ENCODE measurements at regions not wholly inside any gene's neighbourhood (a gene's known extent, or its start where the extent isn't known, plus 50 kb on each side); places are given as distances from the start of the nearest gene placed in this dataset.
"Not testable (repeated sequence)": the region's sequence is repeated elsewhere in the genome, so short reads cannot be mapped to it uniquely, and the experiment has no call there.

DNA sequence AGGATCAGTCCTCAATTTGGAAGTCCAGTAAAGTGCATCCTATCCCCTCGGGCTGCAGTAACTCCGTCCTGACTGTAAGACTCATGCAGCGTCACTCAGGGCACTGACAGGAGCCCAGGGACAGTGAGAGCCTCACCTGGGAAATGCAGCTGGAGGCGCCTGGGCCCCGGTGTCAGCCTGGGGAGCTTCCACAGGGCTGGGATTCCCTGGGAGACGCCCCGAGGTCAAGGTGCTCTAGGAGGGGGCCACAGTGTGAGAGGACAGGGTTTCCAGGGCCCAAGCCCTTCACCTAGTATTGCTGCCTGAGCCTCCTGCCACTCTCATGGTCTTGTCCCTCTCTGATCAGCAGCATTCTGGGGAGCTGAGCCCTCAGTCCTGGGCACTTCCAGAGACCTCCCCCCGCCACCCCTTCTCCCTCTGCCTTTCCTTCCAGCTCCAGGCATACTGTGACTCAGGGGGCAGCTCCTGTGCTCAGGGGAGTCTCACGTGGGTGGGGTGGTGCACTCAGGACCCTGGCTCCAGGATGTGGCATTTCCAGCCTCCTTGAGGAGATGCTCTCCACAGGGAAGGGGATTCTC is 99.1 kb upstream of the IGLL5 start:
- Mint-ChIP-seq H3K4me3 (no peak overlapping the region), H3K27ac (no peak overlapping the region), H3K36me3 (ENCODE audit: low read depth) (no peaks in the 10 kb centered on the region), H3K9me3 (no peaks in the 10 kb centered on the region), H3K27me3 (no peaks in the 10 kb centered on the region), H3K4me1 (ENCODE audit: low read depth) (peaks cover 40% of the 10 kb centered on the region)

DNA sequence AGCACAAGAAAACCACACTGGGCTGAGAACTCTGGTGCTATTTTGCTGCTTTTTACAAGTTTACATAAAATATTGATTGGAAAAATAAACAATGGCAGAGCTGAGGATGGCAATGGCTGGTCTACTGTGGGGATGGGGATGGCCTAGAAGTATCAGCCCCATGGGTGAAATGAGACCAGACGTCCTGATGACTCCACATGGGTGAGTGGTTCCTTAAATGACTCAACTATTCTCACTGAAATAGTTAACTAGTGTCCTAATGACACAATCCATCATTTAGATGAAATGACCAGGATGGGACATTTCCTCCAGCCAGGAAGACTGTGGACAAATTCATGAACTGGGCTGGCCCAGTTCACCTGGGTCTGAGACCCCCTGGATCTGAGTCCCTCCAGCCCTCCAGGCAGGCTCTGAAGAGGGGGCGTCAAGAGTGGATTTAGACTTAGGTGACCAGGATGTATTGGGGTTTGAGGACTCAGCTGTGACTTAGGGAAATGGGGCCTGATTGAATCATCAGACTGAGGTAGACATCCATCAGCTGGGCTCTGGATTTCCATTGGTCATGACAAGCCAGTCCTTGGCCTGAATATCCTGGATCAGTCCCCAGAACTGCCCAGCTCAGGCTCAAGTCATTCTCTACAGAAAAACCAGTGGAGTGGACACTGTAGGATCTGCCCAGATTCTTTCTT is 98.2 kb upstream of the IGLL5 start:
- H3K4me3 Mint-ChIP-seq: no peak overlapping the region
- H3K27ac Mint-ChIP-seq: no peak overlapping the region
- no peaks in the 10 kb centered on the region for H3K36me3 Mint-ChIP-seq (ENCODE audit: low read depth)

DNA sequence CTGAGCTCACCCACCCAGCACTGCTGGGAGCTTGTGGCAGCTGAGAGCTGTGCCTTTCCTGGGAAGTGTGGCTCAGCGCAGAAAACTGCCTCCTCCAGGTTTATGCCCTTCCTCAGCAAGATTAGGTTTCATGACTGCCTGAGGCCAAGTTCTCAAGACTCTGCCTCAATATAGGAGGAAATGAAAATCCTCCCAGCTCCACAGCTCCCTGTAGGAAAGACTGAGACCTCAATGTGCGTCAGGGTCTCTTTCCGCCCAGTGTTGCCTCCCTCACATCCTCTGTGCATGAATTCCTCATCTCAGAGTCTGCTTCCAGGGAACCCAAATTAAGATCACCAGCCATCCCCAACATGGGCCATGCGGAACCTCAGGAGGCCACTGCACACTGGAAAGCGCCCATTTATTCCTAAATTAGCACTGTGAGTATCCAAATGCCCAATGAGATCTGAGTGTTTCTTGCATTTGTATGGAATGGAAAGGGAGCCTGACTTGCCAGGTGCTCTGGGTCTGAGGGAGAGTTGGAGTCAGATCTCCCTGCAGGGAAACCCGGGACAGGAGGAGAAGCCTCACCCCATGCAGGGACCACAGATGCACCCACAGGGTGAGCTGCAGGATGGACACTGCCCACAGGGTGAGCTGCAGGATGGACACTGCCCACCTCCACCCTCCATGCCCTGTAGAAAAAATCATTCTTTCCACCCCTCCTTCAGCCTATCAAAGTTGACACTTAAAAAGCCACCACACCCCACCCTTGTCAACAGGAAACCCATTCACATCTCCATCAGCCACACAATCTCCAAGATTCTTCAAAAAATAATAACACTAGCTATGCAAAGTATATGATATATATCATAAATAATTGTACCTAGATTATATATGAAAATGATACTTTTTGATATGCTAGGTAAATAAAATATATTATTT is 97.4 kb upstream of the IGLL5 start:
- Mint-ChIP-seq H3K27me3 (no peaks in the 10 kb centered on the region), H3K9me3 (no peaks in the 10 kb centered on the region), H3K4me3 (no peak overlapping the region), H3K36me3 (ENCODE audit: low read depth) (no peaks in the 10 kb centered on the region), H3K27ac (no peak overlapping the region), H3K4me1 (ENCODE audit: low read depth) (peaks cover 40% of the 10 kb centered on the region)

More for the DNA sequence above, 98.2 kb upstream of the IGLL5 start:
- Mint-ChIP-seq H3K4me1 (ENCODE audit: low read depth) (peaks cover 40% of the 10 kb centered on the region), H3K27me3 (no peaks in the 10 kb centered on the region), H3K9me3 (no peaks in the 10 kb centered on the region)

DNA sequence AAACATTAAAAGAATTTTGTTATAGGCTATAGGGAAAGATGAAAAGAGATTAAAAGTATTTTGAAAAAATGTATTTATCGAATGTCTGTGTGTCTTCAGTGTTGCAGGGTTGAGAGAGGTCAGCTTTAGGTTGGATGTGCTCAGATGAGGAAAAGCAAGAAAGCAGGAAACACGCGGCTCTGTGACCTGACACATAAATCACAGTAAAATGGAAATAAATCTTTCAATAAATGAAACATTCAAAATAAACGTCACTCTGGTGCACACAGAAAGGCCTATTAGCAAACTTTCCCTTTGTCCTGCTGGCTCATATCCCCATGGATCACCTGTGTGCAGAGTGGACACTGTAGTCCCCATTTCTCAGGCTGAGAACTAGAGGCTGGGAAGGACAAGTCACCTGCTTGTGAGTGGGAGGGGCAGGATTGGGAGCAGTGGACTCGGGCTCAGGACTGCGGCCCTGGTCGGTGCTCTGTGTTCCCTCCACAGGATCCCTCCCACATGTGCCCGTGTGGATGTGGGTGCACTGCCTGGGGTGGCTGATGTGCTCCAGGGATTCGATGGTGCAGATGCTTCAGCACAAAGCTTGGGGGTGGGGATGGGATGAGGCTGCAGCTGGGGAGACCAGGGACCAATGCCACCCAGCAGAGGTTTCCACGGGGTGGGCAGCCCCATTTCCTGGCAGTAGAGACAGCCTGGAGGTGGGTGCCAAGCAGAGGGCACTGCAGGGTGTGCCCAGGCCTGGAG is 96.0 kb upstream of the IGLL5 start:
- no peaks in the 10 kb centered on the region for H3K36me3 Mint-ChIP-seq (ENCODE audit: low read depth)
- H3K4me1 Mint-ChIP-seq (ENCODE audit: low read depth): peaks cover 40% of the 10 kb centered on the region
- no peak overlapping the region for H3K4me3 Mint-ChIP-seq
- H3K27me3 Mint-ChIP-seq: no peaks in the 10 kb centered on the region
- no peak overlapping the region for H3K27ac Mint-ChIP-seq
- no peaks in the 10 kb centered on the region for H3K9me3 Mint-ChIP-seq

DNA sequence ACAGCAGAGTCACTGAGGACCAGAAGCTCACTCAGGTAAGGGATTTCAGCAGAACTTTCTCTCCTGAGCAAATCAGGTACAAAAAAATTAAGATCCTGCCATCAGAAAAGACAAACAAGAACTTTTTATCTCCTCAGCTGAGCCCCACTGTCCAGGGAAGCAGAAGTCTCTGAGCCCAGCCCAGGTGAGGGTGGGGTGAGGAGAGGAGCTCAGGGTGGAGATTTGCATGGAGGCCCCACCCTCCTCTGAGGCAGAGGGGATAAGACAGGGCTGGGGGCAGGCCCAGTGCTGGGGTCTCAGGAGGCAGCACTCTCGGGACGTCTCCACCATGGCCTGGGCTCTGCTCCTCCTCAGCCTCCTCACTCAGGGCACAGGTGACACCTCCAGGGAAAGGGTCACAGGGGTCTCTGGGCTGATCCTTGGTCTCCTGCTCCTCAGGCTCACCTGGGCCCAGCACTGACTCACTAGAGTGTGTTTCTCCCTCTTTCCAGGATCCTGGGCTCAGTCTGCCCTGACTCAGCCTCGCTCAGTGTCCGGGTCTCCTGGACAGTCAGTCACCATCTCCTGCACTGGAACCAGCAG is 95.3 kb upstream of the IGLL5 start:
- H3K4me3 Mint-ChIP-seq; H3K9me3 Mint-ChIP-seq; H3K36me3 Mint-ChIP-seq (ENCODE audit: low read depth); H3K27me3 Mint-ChIP-seq; H3K27ac Mint-ChIP-seq: not testable (repeated sequence)
- H3K4me1 Mint-ChIP-seq (ENCODE audit: low read depth): peaks cover 40% of the 10 kb centered on the region

DNA sequence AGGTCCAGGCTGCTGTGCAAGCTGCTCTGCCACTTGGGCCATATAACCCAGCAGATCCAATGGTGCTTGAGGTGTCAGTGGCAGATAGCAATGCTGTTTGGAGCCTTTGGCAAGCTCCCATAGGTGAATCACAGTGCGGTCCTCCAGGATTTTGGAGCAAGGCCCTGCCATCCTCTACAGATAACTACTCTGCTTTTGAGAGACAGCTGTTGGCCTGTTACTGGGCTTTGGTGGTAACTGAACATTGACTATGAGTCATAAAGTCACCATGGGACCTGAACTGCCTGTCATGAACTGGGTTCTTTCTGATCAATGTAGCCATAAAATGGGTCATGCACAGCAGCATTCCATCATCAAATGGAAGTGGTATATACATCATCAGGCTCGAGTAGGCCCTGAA is 92.0 kb upstream of the IGLL5 start:
- H3K4me3 Mint-ChIP-seq; H3K27me3 Mint-ChIP-seq; H3K27ac Mint-ChIP-seq; H3K9me3 Mint-ChIP-seq; H3K36me3 Mint-ChIP-seq (ENCODE audit: low read depth): not testable (repeated sequence)
- H3K4me1 Mint-ChIP-seq (ENCODE audit: low read depth): peaks cover 20% of the 10 kb centered on the region

DNA sequence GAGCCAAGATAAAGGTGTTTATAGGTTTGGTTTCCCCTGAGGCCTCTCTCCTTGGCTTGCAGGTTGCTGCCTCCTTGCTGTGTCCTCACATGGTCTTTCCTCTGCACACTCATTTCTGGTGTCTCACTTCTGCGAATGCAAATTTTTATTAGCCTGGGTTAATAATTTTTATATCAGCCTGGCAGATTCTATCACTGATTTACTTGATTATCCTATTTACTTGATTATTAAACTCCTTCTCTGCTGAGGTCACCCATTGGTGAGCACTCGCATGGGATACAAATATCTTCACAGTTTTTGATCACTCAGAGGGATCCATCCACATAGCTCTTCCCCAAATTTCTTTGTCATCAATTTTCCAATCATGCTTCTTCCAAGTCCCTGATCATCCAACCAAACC is 90.9 kb upstream of the IGLL5 start:
- H3K27ac Mint-ChIP-seq: no peak overlapping the region
- H3K4me3 Mint-ChIP-seq: no peak overlapping the region
- no peaks in the 10 kb centered on the region for H3K9me3 Mint-ChIP-seq
- H3K36me3 Mint-ChIP-seq (ENCODE audit: low read depth): no peaks in the 10 kb centered on the region
- no peaks in the 10 kb centered on the region for H3K27me3 Mint-ChIP-seq
- peaks cover 11% of the 10 kb centered on the region for H3K4me1 Mint-ChIP-seq (ENCODE audit: low read depth)

DNA sequence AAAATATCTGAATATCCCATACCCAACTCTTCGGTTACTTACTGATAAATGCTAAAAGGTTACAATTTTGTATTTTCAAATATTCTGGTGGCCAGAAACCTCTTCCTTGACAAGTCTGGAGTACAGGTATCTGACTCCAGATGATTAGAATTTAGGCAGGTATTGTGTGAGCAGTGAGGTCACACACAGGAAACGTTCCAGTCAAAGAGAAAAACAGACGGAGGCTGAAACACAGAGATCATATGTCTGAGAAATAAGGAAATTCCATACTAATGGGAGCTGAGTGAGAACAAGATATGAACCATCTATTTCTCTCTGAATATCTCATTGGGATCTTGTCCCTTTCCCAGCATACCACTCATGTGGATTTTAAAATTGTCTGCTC is 89.4 kb upstream of the IGLL5 start:
- no peak overlapping the region for H3K27ac Mint-ChIP-seq
- no peak overlapping the region for H3K4me3 Mint-ChIP-seq
- no peaks in the 10 kb centered on the region for H3K27me3 Mint-ChIP-seq
- H3K4me1 Mint-ChIP-seq (ENCODE audit: low read depth): peaks cover under 1% of the 10 kb centered on the region
- H3K36me3 Mint-ChIP-seq (ENCODE audit: low read depth): no peaks in the 10 kb centered on the region
- no peaks in the 10 kb centered on the region for H3K9me3 Mint-ChIP-seq

DNA sequence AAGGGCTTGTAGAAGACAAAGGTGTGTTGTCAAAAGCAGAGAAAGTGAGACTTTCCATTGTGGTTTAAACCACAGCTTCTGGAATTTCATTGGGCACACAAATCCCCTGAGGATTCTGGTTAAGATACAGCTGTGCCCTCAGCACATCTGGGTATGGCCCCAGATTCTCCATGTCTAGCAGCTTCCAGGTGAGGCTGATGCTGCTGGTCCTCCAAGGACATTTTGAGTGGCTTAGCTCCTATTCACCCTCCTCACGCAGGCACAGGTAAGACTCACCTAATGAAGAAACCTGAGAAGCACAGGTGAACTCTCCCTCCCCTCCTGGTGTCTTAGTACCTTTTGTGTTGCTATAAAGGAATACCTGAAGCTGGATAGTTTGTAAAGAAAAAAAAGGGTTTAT is 88.9 kb upstream of the IGLL5 start:
- no peak overlapping the region for H3K27ac Mint-ChIP-seq
- H3K4me3 Mint-ChIP-seq: no peak overlapping the region

DNA sequence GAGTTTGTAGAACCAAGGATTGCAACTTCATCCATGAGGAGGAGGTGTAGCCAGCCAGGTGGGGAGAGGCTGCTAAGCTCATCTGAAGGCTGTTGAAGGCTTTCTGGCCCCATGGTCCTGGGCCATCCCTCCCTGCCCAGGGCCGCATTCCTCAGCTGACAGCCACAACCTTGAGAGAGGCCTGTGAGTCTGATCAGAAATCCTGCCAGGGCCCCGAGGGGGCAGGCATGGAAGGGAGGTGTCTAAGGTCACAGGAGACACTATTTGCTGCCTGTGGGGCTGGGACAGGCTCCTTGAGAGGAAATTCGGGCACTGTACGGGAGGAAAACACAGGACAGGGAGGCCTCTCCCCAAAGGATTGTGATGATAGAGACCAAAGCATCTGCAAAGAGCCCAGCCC is 88.1 kb upstream of the IGLL5 start:
- Mint-ChIP-seq H3K27ac (no peak overlapping the region), H3K4me3 (no peak overlapping the region), H3K9me3 (no peaks in the 10 kb centered on the region), H3K36me3 (ENCODE audit: low read depth) (no peaks in the 10 kb centered on the region), H3K4me1 (ENCODE audit: low read depth) (no peaks in the 10 kb centered on the region), H3K27me3 (no peaks in the 10 kb centered on the region)

More for the DNA sequence above, 88.9 kb upstream of the IGLL5 start:
- Mint-ChIP-seq H3K27me3 (no peaks in the 10 kb centered on the region), H3K36me3 (ENCODE audit: low read depth) (no peaks in the 10 kb centered on the region), H3K9me3 (no peaks in the 10 kb centered on the region), H3K4me1 (ENCODE audit: low read depth) (no peaks in the 10 kb centered on the region)

DNA sequence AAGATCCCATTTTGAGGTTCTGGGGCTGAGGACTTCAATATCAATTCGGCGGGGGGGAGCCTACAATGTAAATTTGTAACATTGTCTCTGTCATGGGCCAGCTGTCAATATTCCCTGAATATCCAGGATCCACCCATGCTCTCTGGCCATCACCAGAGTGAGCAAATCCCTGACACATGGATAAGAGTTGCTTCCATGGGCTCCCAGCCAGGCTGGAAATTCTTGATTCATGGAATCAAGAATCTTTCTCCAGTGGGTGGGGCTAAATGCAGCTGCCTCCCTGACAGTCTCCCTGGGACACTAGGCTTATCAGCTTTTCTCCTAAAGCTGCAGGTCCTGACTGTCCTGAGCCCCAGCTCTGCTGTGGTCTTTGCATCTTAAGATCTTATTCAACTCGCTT is 86.9 kb upstream of the IGLL5 start:
- Mint-ChIP-seq H3K9me3 (no peaks in the 10 kb centered on the region), H3K27ac (no peak overlapping the region), H3K4me1 (ENCODE audit: low read depth) (peaks cover 5% of the 10 kb centered on the region), H3K36me3 (ENCODE audit: low read depth) (no peaks in the 10 kb centered on the region), H3K4me3 (no peak overlapping the region), H3K27me3 (no peaks in the 10 kb centered on the region)

DNA sequence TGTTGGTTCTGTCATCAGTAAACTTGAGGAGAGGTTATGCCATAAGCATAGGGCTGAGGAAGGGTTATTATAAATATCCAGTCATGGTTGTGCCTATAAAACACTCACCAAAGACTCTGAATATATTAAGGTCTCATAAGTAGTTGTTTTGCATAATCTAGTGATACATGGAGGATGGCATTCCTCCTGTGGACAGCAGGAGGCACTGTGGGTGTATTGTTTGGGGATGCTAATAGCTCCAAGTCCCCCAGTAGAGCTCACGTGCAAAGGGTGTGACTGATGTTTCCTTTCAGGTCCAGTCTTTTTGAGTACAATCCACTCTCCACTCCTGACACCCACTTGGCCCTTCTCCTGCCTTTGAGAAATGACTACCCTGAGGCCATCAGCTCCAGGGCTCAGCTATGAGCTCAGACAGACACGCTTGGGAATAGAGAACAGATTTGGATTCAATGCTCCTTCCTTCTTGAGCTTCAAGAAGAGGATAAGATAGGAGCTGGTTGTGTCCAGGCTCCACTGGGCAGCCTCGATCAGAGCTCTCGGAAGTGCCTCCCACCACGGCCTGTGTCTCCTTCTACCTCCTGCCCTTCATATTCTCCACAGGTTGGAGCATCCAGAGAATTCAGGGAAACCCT is 85.2 kb upstream of the IGLL5 start:
- Mint-ChIP-seq H3K4me3 (no peak overlapping the region), H3K9me3 (no peaks in the 10 kb centered on the region), H3K4me1 (ENCODE audit: low read depth) (peaks cover 5% of the 10 kb centered on the region), H3K27me3 (no peaks in the 10 kb centered on the region), H3K36me3 (ENCODE audit: low read depth) (no peaks in the 10 kb centered on the region), H3K27ac (no peak overlapping the region)

DNA sequence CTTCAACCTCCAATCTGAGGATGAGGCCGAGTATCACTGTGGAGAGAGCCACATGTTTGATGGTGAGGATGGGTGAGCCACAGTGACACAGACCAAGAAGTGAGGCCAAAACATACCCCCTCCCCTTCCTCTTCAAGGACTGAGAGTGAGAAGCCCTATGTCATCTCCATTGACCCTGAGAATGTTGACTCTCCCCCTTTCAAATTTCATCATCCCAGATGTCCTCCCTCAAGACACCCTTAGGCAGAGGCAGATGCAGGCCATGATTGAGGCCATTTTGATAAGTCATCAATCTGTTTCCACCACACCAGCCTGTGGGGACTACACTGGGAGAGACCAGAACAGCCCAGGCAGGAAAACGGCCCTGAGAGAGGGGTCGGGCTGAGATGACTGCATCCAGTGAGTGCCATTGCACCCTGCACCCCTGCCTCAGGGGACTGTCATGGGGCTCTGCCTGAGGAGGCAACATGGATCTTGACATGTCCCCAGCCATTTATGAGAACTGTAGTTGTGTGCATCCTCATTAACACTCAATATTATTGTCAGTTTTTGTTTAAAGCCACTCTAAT is 84.2 kb upstream of the IGLL5 start:
- H3K4me1 Mint-ChIP-seq (ENCODE audit: low read depth): peaks cover 5% of the 10 kb centered on the region
- H3K27ac Mint-ChIP-seq: no peak overlapping the region
- H3K9me3 Mint-ChIP-seq: no peaks in the 10 kb centered on the region

DNA sequence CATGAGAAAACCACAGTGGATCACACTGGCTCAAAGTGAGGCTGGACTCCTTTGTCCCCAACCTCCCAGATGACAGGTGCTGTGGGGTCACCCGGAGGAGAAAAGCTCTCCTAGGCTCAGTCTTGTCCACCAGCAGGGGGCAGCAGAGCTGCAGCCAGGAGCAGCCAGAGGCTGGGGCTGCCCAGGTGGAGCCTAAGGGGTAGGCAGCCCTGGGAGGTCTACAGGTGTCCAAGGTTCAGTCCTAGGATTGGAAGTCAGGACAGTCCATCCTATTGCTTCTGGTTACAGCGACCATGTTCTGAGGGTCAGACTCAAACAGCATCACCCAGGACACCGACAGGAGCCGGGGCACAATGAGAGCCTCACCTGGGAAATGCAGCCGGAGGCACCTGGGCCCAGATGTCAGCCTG is 77.6 kb upstream of the IGLL5 start:
- Mint-ChIP-seq H3K4me1 (ENCODE audit: low read depth) (peaks cover 16% of the 10 kb centered on the region), H3K27ac (no peak overlapping the region), H3K27me3 (no peaks in the 10 kb centered on the region), H3K36me3 (ENCODE audit: low read depth) (no peaks in the 10 kb centered on the region), H3K9me3 (no peaks in the 10 kb centered on the region), H3K4me3 (no peak overlapping the region)

More for the DNA sequence above, 84.2 kb upstream of the IGLL5 start:
- H3K4me3 Mint-ChIP-seq: no peak overlapping the region
- H3K27me3 Mint-ChIP-seq: no peaks in the 10 kb centered on the region
- no peaks in the 10 kb centered on the region for H3K36me3 Mint-ChIP-seq (ENCODE audit: low read depth)

Data from stimulated activated naive CD8-positive, alpha-beta T cell treated with anti-CD3 and anti-CD28 coated beads, Interleukin-15, Interleukin-2, amounts not matched to agents 100 ng/mL and 50 ng/mL, for 24 hours (primary cell).